ENCODE measurements at regions not wholly inside any gene's neighbourhood (a gene's known extent, or its start where the extent isn't known, plus 50 kb on each side); places are given as distances from the start of the nearest gene placed in this dataset.

GRCh38 chr4:152269448-152270191 lies 266.3 kb downstream of the FBXW7 start:
- Histone ChIP-seq H4K20me1 (ENCODE audit: insufficient read depth) (no peaks in the 10 kb centered on the region), H3K9me3 (ENCODE audit: low read depth) (no peaks in the 10 kb centered on the region), H3K4me3 (no peak overlapping the region), H3F3A (ENCODE audit: insufficient read depth) (0 out of 2 replicates have a peak, but pooled peaks cover 5% of the 10 kb centered on the region), H3K4me2 (ENCODE audit: unreplicated experiment) (no peak overlapping the region), H3K9ac (no peak overlapping the region), H3K4me1 (ENCODE audit: insufficient read depth) (peaks cover 9% of the 10 kb centered on the region; the same call in 1 of the 2 replicates), H2AFZ (no peak overlapping the region), H3K27me3 (replicated peaks; ENCODE audit: insufficient read depth) (no peaks in the 10 kb centered on the region), H3K9me2 (ENCODE audit: insufficient read depth) (no peaks in the 10 kb centered on the region), H3K36me3 (ENCODE audit: low read depth) (no peaks in the 10 kb centered on the region), H3K27ac (no peak overlapping the region), H3K79me2 (ENCODE audit: insufficient read depth) (no peaks in the 10 kb centered on the region)
- in situ Hi-C loops (cut with MboI) = no loop called here
- 72 to 79% methylated on average over 9 of the region's 9 CpGs for WGBS, 2 experiments (ENCODE audit: low coverage in 1 of 2, low lambda C conversion rate in 2 of 2, missing lambda C conversion rate in 2 of 2)
- DNase-seq = no peak
- TF ChIP-seq EZH2 (IDR thresholded peaks at IDR 0.05; ENCODE audit: insufficient read depth, poor library complexity, severe bottlenecking) = no peak
- TF ChIP-seq EZH2phosphoT487 (IDR thresholded peaks at IDR 0.05; ENCODE audit: insufficient read depth, low read depth) = no peak

GRCh38 chr4:152267811-152268210 lies 268.1 kb downstream of the FBXW7 start:
- no peaks in the 10 kb centered on the region for H3K9me2 ChIP-seq (ENCODE audit: insufficient read depth)
- H2AFZ ChIP-seq = no peak overlapping the region
- H3K9ac ChIP-seq = no peak overlapping the region
- H3F3A ChIP-seq (ENCODE audit: insufficient read depth) = no peaks in the 10 kb centered on the region
- no peak overlapping the region for H3K4me3 ChIP-seq
- H3K79me2 ChIP-seq (ENCODE audit: insufficient read depth) = no peaks in the 10 kb centered on the region
- no peaks in the 10 kb centered on the region for H3K27me3 ChIP-seq (replicated peaks; ENCODE audit: insufficient read depth)
- H3K27ac ChIP-seq = no peak overlapping the region
- H4K20me1 ChIP-seq (ENCODE audit: insufficient read depth) = no peaks in the 10 kb centered on the region
- no peak overlapping the region for H3K4me2 ChIP-seq (ENCODE audit: unreplicated experiment)
- no peaks in the 10 kb centered on the region for H3K9me3 ChIP-seq (ENCODE audit: low read depth)
- TF ChIP-seq EZH2 (IDR thresholded peaks at IDR 0.05; ENCODE audit: insufficient read depth, poor library complexity, severe bottlenecking) = no peak
- TF ChIP-seq EZH2phosphoT487 (IDR thresholded peaks at IDR 0.05; ENCODE audit: insufficient read depth, low read depth) = no peak
- H3K36me3 ChIP-seq (ENCODE audit: low read depth) = no peaks in the 10 kb centered on the region
- in situ Hi-C loops (cut with MboI) = no loop called here
- no peak for DNase-seq
- H3K4me1 ChIP-seq (ENCODE audit: insufficient read depth) = no peaks in the 10 kb centered on the region
- 84 to 85% methylated on average over 3 of the region's 3 CpGs for WGBS, 2 experiments (ENCODE audit: low coverage in 1 of 2, low lambda C conversion rate in 2 of 2, missing lambda C conversion rate in 2 of 2)

- Histone ChIP-seq H3K27ac (no peak overlapping the region), H3K36me3 (ENCODE audit: low read depth) (no peaks in the 10 kb centered on the region), H3K4me2 (ENCODE audit: unreplicated experiment) (no peak overlapping the region), H3K27me3 (replicated peaks; ENCODE audit: insufficient read depth) (no peaks in the 10 kb centered on the region), H3F3A (ENCODE audit: insufficient read depth) (no peaks in the 10 kb centered on the region), H3K9me3 (ENCODE audit: low read depth) (no peaks in the 10 kb centered on the region), H3K4me3 (no peak overlapping the region), H3K4me1 (ENCODE audit: insufficient read depth) (no peaks in the 10 kb centered on the region), H3K9me2 (ENCODE audit: insufficient read depth) (no peaks in the 10 kb centered on the region), H3K79me2 (ENCODE audit: insufficient read depth) (no peaks in the 10 kb centered on the region), H3K9ac (no peak overlapping the region), H4K20me1 (ENCODE audit: insufficient read depth) (no peaks in the 10 kb centered on the region), H2AFZ (no peak overlapping the region)
- in situ Hi-C loops (cut with MboI) = no loop called here
- DNase-seq = no peak
- WGBS, 2 experiments (ENCODE audit: low coverage in 1 of 2, low lambda C conversion rate in 2 of 2, missing lambda C conversion rate in 2 of 2) = 74 to 80% methylated on average over 3 of the region's 3 CpGs
- no peak for TF ChIP-seq EZH2phosphoT487 (IDR thresholded peaks at IDR 0.05; ENCODE audit: insufficient read depth, low read depth)
- no peak for TF ChIP-seq EZH2 (IDR thresholded peaks at IDR 0.05; ENCODE audit: insufficient read depth, poor library complexity, severe bottlenecking)
Observed at GRCh38 chr4:152266831-152267480, 268.9 kb downstream of the FBXW7 start.

- Histone ChIP-seq H3K9me2 (ENCODE audit: insufficient read depth) (no peaks in the 10 kb centered on the region), H3K4me3 (no peak overlapping the region), H2AFZ (no peak overlapping the region), H3K9me3 (ENCODE audit: low read depth) (no peaks in the 10 kb centered on the region), H3K4me2 (ENCODE audit: unreplicated experiment) (no peak overlapping the region), H3K79me2 (ENCODE audit: insufficient read depth) (no peaks in the 10 kb centered on the region), H3K9ac (no peak overlapping the region), H3K27ac (no peak overlapping the region), H3F3A (ENCODE audit: insufficient read depth) (peaks cover 8% of the 10 kb centered on the region), H3K27me3 (replicated peaks; ENCODE audit: insufficient read depth) (no peaks in the 10 kb centered on the region), H3K4me1 (ENCODE audit: insufficient read depth) (peaks cover 2% of the 10 kb centered on the region), H3K36me3 (ENCODE audit: low read depth) (no peaks in the 10 kb centered on the region), H4K20me1 (ENCODE audit: insufficient read depth) (no peaks in the 10 kb centered on the region)
- no peak for TF ChIP-seq EZH2phosphoT487 (IDR thresholded peaks at IDR 0.05; ENCODE audit: insufficient read depth, low read depth)
- DNase-seq = no peak
- 78 to 86% methylated on average over 14 of the region's 14 CpGs for WGBS, 2 experiments (ENCODE audit: low coverage in 1 of 2, low lambda C conversion rate in 2 of 2, missing lambda C conversion rate in 2 of 2)
- in situ Hi-C loops (cut with MboI) = no loop called here
Observed at GRCh38 chr4:152265149-152265621, 270.7 kb downstream of the FBXW7 start.

Measured in GM23248 (cell line).